PC-9 (cell line): ENCODE measurements at regions not wholly inside any gene's neighbourhood (a gene's known extent, or its start where the extent isn't known, plus 50 kb on each side); places are given as distances from the start of the nearest gene placed in this dataset.
A peak's percentile ranks its signal among the peaks of the same experiment; 100 is the strongest.
"Not testable (repeated sequence)": the region's sequence is repeated elsewhere in the genome, so short reads cannot be mapped to it uniquely, and the experiment has no call there.

Experiments
- BruUV-seq: library from RNA; stranded (reverse); fragments of 400-500 nt; replicated peaks from 2 replicates; lab custom pipeline; 2021; lab: Mats Ljungman, UMichigan
- CTCF ChIA-PET: fragments of 300-600 bp; sonication (Branson Sonifier 250); formaldehyde crosslinking; loops from one replicate; lab custom pipeline; 2022; ENCODE audit warnings: antibody characterized with exemption; lab: Charles Lee
- POLR2A ChIA-PET: fragments of 300-600 bp; sonication (Branson Sonifier 250); formaldehyde crosslinking; loops from one replicate; lab custom pipeline; 2022; ENCODE audit warnings: antibody characterized with exemption; ENCODE audit not compliant: unreplicated experiment; lab: Charles Lee
- DNase-seq, 2 experiments: peaks; one replicate each; pipeline versions ENCODE4 v3.0.0 to v3.0.0-alpha.2; 2015 to 2022; ENCODE audit warnings: mixed read lengths in 1 of 2
- H2AFZ ChIP-seq: fragments of 200-600 bp; sonication (generic); 2 replicates; pipeline ENCODE4 v1.8.1; 2017; ENCODE audit warnings: antibody characterized with exemption
- H3F3A ChIP-seq: fragments of 200-600 bp; sonication (generic); 2 replicates; pipeline ENCODE4 v1.8.1; 2017; ENCODE audit warnings: antibody characterized with exemption, mild to moderate bottlenecking, low read depth; ENCODE audit not compliant: insufficient read depth
- H3K27ac ChIP-seq: fragments of 200-600 bp; sonication (generic); 2 replicates; pipeline ENCODE4 v1.6.1; 2016; ENCODE audit warnings: mixed run types
- H3K27me3 ChIP-seq: fragments of 200-600 bp; sonication (generic); 2 replicates; pipeline ENCODE4 v1.6.1; 2016; ENCODE audit warnings: low read depth, mixed run types; ENCODE audit not compliant: insufficient read depth
- H3K36me3 ChIP-seq: fragments of 200-600 bp; sonication (generic); 2 replicates; pipeline ENCODE4 v1.6.1; 2016; ENCODE audit warnings: low read depth, mixed run types
- H3K4me1 ChIP-seq: fragments of 200-600 bp; sonication (generic); replicated peaks from 2 replicates; pipeline ENCODE4 v1.6.1; 2016; ENCODE audit warnings: mixed run types; ENCODE audit not compliant: insufficient read depth
- H3K4me2 ChIP-seq: fragments of 200-600 bp; sonication (generic); 2 replicates; pipeline ENCODE4 v1.6.1; 2017; ENCODE audit warnings: mixed run types
- H3K4me3 ChIP-seq: fragments of 200-600 bp; sonication (generic); 2 replicates; pipeline ENCODE4 v1.6.1; 2016; ENCODE audit warnings: mixed run types
- H3K79me2 ChIP-seq: fragments of 200-600 bp; sonication (generic); 2 replicates; pipeline ENCODE4 v1.6.1; 2017; ENCODE audit warnings: low read depth, mixed run types
- H3K9me2 ChIP-seq: fragments of 200-600 bp; sonication (generic); 2 replicates; pipeline ENCODE4 v1.8.1; 2017; ENCODE audit warnings: mild to moderate bottlenecking; ENCODE audit not compliant: insufficient read depth
- H3K9me3 ChIP-seq: fragments of 200-600 bp; sonication (generic); 2 replicates; pipeline ENCODE4 v1.8.1; 2016; ENCODE audit warnings: low read depth; ENCODE audit not compliant: insufficient read depth
- H4K20me1 ChIP-seq: fragments of 200-600 bp; sonication (generic); 2 replicates; pipeline ENCODE4 v1.8.1; 2017; ENCODE audit not compliant: insufficient read depth
- CTCF ChIP-seq: fragments of 200-600 bp; sonication (generic); conservative IDR thresholded peaks from 2 replicates; pipeline ENCODE4 v1.6.1; 2017; ENCODE audit warnings: mixed run types, antibody characterized with exemption, mild to moderate bottlenecking, moderate library complexity
- intact Hi-C: fragments of 100-400 bp; cut with micrococcal nuclease; formaldehyde crosslinking; loops from one replicate; pipeline ENCODE4 v1.10.0; 2022; ENCODE audit not compliant: unreplicated experiment

GRCh38 chr2:89198026-89198425 is 506.6 kb downstream of the RPIA start:
- H3K27ac ChIP-seq, H3K36me3 ChIP-seq, H3K79me2 ChIP-seq, H3K4me3 ChIP-seq, H3K9me3 ChIP-seq, H3K27me3 ChIP-seq, H3K9me2 ChIP-seq, intact Hi-C loops, H2AFZ ChIP-seq, H3K4me1 ChIP-seq, POLR2A ChIA-PET, BruUV-seq, DNase-seq, CTCF ChIA-PET, H3K4me2 ChIP-seq, H3F3A ChIP-seq, H4K20me1 ChIP-seq: not testable (repeated sequence)

GRCh38 chr2:89199453-89200246 is 508.2 kb downstream of the RPIA start:
- H4K20me1 ChIP-seq, CTCF ChIA-PET, POLR2A ChIA-PET, H3K79me2 ChIP-seq, H3K4me2 ChIP-seq, H3K4me1 ChIP-seq, H3K27ac ChIP-seq, H2AFZ ChIP-seq, H3K36me3 ChIP-seq, H3F3A ChIP-seq, H3K9me2 ChIP-seq, H3K9me3 ChIP-seq, intact Hi-C loops, BruUV-seq, H3K4me3 ChIP-seq, DNase-seq, H3K27me3 ChIP-seq: not testable (repeated sequence)

- H3K4me3 ChIP-seq, H4K20me1 ChIP-seq, H2AFZ ChIP-seq, POLR2A ChIA-PET, CTCF ChIA-PET, H3F3A ChIP-seq, H3K9me3 ChIP-seq, H3K4me2 ChIP-seq, DNase-seq, H3K36me3 ChIP-seq, intact Hi-C loops, H3K79me2 ChIP-seq, BruUV-seq, H3K9me2 ChIP-seq, H3K27ac ChIP-seq, H3K4me1 ChIP-seq, H3K27me3 ChIP-seq: not testable (repeated sequence)
These were observed 508.7 kb downstream of the RPIA start for GRCh38 chr2:89200247-89200527.

- H3F3A ChIP-seq, H3K9me3 ChIP-seq, H3K4me1 ChIP-seq, H3K79me2 ChIP-seq, POLR2A ChIA-PET, intact Hi-C loops, H3K27me3 ChIP-seq, H3K36me3 ChIP-seq, H4K20me1 ChIP-seq, H3K9me2 ChIP-seq, H3K27ac ChIP-seq, H2AFZ ChIP-seq, H3K4me3 ChIP-seq, H3K4me2 ChIP-seq, CTCF ChIA-PET, BruUV-seq, DNase-seq: not testable (repeated sequence)
These were observed 511.0 kb downstream of the RPIA start for GRCh38 chr2:89202518-89202917.

- H3K9me2 ChIP-seq, H3K4me1 ChIP-seq, CTCF ChIA-PET, H3K4me3 ChIP-seq, intact Hi-C loops, H3K79me2 ChIP-seq, BruUV-seq, H3K4me2 ChIP-seq, H3K27ac ChIP-seq, H3K36me3 ChIP-seq, H3F3A ChIP-seq, H3K9me3 ChIP-seq, H2AFZ ChIP-seq, H4K20me1 ChIP-seq, POLR2A ChIA-PET, H3K27me3 ChIP-seq: not testable (repeated sequence)
- DNase-seq = peak in 1 of 2 experiments; percentile 41
- peak; percentile 55 for TF ChIP-seq CTCF
These were observed 513.7 kb downstream of the RPIA start for GRCh38 chr2:89205153-89205552.

- H3K9me3 ChIP-seq = not testable (repeated sequence)
These were observed 516.9 kb downstream of the RPIA start for GRCh38 chr2:89208144-89208932.

More at GRCh38 chr2:89208144-89208932, 516.9 kb downstream of the RPIA start:
- H3K27ac ChIP-seq, H3F3A ChIP-seq, intact Hi-C loops, H3K9me2 ChIP-seq, H3K4me1 ChIP-seq, DNase-seq, POLR2A ChIA-PET, H4K20me1 ChIP-seq, H3K27me3 ChIP-seq, H3K4me2 ChIP-seq, H3K4me3 ChIP-seq, H3K79me2 ChIP-seq, CTCF ChIA-PET, H3K36me3 ChIP-seq, BruUV-seq, H2AFZ ChIP-seq: not testable (repeated sequence)
